ENCODE measurements at regions not wholly inside any gene's neighbourhood (a gene's known extent, or its start where the extent isn't known, plus 50 kb on each side); places are given as distances from the start of the nearest gene placed in this dataset.
"Not testable (repeated sequence)": the region's sequence is repeated elsewhere in the genome, so short reads cannot be mapped to it uniquely, and the experiment has no call there.

GRCh38 chr9:67470739-67471138 lies 388.0 kb upstream of the ANKRD20A1 start:
- no CpG with 5 or more reads among the region's 5 CpGs for WGBS
- H3K4me1 ChIP-seq; H3K36me3 ChIP-seq; H3K27me3 ChIP-seq; DNase-seq (ENCODE audit: low spot score in 2 of 2); H3K4me3 ChIP-seq; H3K9me3 ChIP-seq; H3K27ac ChIP-seq: not testable (repeated sequence)

DNA sequence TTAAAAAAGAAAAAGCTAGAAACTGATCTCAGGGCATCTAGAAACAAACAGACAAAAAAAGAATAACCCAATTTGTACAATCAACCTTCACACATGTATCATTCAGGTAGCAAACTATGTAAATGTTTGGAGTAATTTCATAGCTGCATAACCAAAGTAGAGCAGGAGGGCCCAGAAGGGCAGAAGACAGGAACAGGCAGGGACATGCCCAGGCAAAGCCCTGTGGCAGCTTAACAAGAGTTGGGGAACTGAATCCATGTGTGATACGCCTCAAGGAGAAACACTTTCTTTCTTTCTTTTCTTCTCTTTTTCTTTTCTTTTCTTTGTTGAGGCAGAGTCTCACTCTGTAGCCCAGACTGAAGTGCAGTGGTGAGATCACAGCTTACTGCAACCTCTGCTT lies 390.4 kb upstream of the ANKRD20A1 start:
- H3K4me1 ChIP-seq; H3K27ac ChIP-seq; DNase-seq (ENCODE audit: low spot score in 2 of 2); H3K4me3 ChIP-seq; H3K27me3 ChIP-seq; H3K9me3 ChIP-seq; H3K36me3 ChIP-seq: not testable (repeated sequence)
- WGBS: no CpG with 5 or more reads among the region's 1 CpG

DNA sequence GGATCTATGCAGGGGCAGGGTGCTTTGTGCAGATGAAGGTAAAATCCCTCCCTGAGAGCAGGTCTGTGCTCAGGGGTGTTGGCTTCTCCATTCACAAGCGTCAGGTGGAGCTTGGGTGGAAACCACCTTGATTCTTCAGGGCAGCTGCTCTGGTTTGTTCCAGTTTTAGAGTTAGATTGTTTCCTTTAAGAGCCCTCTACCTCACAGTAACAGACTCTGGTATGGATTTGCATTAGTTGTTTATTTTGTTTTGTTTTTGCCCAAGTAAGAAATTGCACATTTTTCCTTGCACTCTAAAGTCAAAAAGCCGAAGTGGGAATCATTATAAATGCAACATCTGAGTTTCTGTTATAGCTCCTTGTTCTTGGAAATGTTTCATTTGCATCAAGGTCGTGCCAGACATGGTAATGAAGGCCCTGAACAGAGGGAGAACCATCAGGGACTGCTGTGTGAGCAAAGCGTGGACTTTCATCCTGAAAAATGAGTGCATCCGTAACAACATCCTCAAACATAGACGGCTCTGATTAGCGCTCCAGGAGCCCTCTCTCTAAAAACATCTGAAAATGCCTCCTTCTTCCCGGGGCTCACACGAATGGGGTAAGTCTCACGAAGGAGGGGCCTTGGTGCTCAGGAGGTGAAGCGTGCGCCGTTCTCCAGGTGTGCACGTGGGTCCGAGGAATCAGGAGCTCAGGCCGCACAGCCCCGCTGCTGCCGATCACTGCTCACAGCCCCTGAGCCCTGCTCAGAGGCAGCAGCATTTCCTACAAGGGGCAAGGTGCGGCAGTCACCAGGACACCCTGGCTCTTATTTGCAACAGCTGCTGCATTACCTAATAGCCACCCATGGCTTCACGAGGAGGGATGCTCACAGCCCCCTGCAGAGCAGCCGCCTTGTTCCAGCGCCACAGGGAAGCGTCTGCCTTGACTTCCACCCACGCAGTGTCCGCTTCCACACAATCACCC lies 396.7 kb upstream of the ANKRD20A1 start:
- H3K27ac ChIP-seq; H3K4me1 ChIP-seq; H3K9me3 ChIP-seq; H3K27me3 ChIP-seq; H3K36me3 ChIP-seq; DNase-seq (ENCODE audit: low spot score in 2 of 2); H3K4me3 ChIP-seq: not testable (repeated sequence)
- no CpG with 5 or more reads among the region's 25 CpGs for WGBS

DNA sequence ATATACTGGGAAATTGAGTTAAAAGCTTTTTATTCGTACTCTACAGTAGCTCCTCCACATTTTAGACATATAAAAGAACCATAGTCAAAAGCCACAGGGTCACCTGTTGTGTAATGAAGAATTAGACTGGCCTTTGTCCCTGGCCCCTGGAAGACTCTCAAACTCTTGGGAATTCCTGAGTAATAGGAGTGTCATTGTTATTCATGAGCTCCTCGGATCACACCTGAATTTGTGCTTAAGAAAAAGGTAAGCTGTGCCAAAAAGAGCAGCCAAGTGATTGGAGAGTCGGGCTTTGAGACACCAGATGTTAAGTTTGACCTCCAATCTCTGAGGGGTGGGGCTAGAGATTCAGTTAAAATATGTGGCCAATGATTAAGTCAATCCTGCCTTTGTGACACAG lies 405.8 kb upstream of the ANKRD20A1 start:
- H3K4me3 ChIP-seq; H3K4me1 ChIP-seq; H3K27me3 ChIP-seq; H3K36me3 ChIP-seq; H3K27ac ChIP-seq; H3K9me3 ChIP-seq; DNase-seq (ENCODE audit: low spot score in 2 of 2): not testable (repeated sequence)
- WGBS: no CpG with 5 or more reads among the region's 3 CpGs

- not testable (repeated sequence) for H3K36me3 ChIP-seq; DNase-seq (ENCODE audit: low spot score in 2 of 2); H3K9me3 ChIP-seq; H3K27ac ChIP-seq; H3K27me3 ChIP-seq; H3K4me1 ChIP-seq; H3K4me3 ChIP-seq
- no CpG with 5 or more reads among the region's 3 CpGs for WGBS
These were observed 416.4 kb upstream of the ANKRD20A1 start for GRCh38 chr9:67442313-67442712.

DNA sequence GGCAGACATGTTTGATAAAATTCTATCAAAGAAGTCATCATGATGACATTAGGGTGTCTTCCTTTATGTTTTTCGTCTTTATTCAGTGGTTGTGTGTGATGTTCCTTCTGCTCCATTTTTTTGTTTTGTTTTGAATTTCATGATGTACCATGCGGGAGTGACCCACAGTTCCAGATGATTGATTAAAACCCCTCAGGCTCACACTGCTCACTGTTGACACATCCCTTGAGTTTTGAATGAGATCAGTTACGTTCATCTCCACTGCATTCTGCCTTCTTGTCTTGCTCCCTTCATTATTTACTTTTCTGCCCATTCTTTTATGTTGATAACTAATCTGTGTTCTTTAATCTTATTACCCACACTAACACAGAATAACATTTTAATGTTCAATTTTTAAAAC lies 421.7 kb upstream of the ANKRD20A1 start:
- not testable (repeated sequence) for H3K9me3 ChIP-seq; H3K4me1 ChIP-seq; H3K36me3 ChIP-seq; DNase-seq (ENCODE audit: low spot score in 2 of 2); H3K4me3 ChIP-seq; H3K27ac ChIP-seq; H3K27me3 ChIP-seq
- WGBS: 64% methylated on average over 1 of the region's 3 CpGs

- not testable (repeated sequence) for H3K4me1 ChIP-seq; H3K27me3 ChIP-seq; H3K4me3 ChIP-seq; H3K27ac ChIP-seq; H3K36me3 ChIP-seq; H3K9me3 ChIP-seq; DNase-seq (ENCODE audit: low spot score in 2 of 2)
- no CpG with 5 or more reads among the region's 4 CpGs for WGBS
These were observed 432.5 kb upstream of the SPATA31A3 start for GRCh38 chr9:67424881-67425280.

DNA sequence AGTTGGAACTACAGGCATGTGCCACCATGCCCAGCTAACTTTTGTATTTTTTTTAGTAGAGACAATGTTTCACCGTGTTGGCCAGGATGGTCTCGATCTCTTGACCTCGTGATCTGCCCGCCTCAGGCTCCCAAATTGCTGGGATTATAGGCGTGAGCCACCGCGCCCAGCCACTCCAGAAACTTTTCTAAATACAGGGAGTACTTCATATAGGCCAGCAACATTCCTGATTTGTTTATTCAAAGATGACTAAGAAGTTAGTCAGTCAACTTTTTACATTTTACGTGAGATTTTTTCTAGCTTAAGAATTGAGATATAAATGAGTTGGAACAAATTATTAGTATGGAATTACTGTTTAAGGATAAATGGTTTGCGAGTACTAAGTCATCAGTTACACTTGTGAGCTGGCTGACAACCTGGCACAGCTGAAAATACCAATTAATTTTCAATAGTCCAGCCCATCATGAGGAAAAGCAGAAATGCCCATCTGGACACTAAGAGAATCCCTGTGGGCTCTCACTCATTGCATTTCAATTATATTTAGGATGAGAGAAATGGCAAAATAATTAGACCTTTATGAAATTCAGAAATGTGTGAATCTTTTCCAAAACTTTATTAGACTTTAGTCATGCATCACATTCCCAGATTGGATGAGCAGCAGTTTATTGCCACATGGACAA lies 430.8 kb upstream of the SPATA31A3 start:
- 57% methylated on average over 1 of the region's 9 CpGs for WGBS
- not testable (repeated sequence) for H3K4me1 ChIP-seq; DNase-seq (ENCODE audit: low spot score in 2 of 2); H3K27ac ChIP-seq; H3K27me3 ChIP-seq; H3K36me3 ChIP-seq; H3K4me3 ChIP-seq; H3K9me3 ChIP-seq

- H3K4me1 ChIP-seq; H3K9me3 ChIP-seq; H3K27me3 ChIP-seq; H3K27ac ChIP-seq; DNase-seq (ENCODE audit: low spot score in 2 of 2); H3K36me3 ChIP-seq; H3K4me3 ChIP-seq: not testable (repeated sequence)
- no CpG with 5 or more reads among the region's 4 CpGs for WGBS
These were observed 426.2 kb upstream of the SPATA31A3 start for GRCh38 chr9:67418496-67419079.

GRCh38 chr9:67417341-67417983 lies 425.1 kb upstream of the SPATA31A3 start:
- H3K4me3 ChIP-seq; H3K36me3 ChIP-seq; H3K9me3 ChIP-seq; H3K27ac ChIP-seq; DNase-seq (ENCODE audit: low spot score in 2 of 2); H3K27me3 ChIP-seq; H3K4me1 ChIP-seq: not testable (repeated sequence)
- WGBS: 83% methylated on average over 1 of the region's 7 CpGs

DNA sequence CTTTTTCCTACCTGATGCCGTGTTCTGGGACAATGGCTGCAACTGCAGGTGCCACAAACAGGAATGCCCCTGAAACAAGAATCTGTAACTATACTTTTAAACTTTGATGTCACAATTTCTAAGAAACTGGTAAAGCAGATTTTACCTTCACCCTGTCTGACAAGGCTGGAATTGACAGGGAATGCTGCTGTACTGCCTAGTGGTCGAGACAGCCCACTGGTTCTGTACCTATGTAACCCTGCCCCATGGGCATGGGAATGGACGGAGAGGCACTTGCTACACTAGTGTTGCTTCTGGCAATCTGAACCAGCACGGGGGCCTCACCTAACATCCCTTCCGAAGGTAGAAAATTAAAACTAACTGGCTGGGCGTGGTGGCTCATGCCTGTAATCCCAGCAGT lies 424.3 kb upstream of the SPATA31A3 start:
- not testable (repeated sequence) for DNase-seq (ENCODE audit: low spot score in 2 of 2); H3K36me3 ChIP-seq; H3K4me1 ChIP-seq; H3K4me3 ChIP-seq; H3K27ac ChIP-seq; H3K9me3 ChIP-seq; H3K27me3 ChIP-seq
- 83% methylated on average over 2 of the region's 6 CpGs for WGBS

GRCh38 chr9:67410606-67411220 lies 418.4 kb upstream of the SPATA31A3 start:
- not testable (repeated sequence) for DNase-seq (ENCODE audit: low spot score in 2 of 2); H3K36me3 ChIP-seq; H3K4me3 ChIP-seq; H3K9me3 ChIP-seq; H3K4me1 ChIP-seq; H3K27me3 ChIP-seq; H3K27ac ChIP-seq
- 45% methylated on average over 4 of the region's 7 CpGs for WGBS

DNA sequence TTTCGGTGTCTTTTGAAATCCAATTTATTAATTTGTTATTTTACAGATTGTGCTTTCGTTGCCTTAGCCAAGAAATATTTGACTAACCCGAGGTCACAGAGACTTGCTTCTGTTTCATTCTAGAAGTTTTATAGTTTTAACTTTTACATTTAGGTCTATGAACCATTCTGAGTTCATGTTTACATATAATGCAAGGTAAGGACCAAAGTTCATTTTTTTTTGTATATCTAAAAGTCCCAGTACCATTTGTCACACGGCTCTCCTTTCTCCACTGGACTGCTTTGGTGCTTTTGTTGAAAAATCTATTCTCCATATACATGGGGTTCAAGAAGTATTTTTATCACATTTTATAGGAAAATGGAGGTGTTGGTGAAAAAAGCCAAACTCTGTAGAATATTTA lies 411.4 kb upstream of the SPATA31A3 start:
- not testable (repeated sequence) for H3K9me3 ChIP-seq; DNase-seq (ENCODE audit: low spot score in 2 of 2); H3K4me3 ChIP-seq; H3K4me1 ChIP-seq; H3K27me3 ChIP-seq; H3K27ac ChIP-seq; H3K36me3 ChIP-seq
- no CpG with 5 or more reads among the region's 4 CpGs for WGBS
